Breast epithelium (tissue), 3 donors: ENCODE measurements at regions not wholly inside any gene's neighbourhood (a gene's known extent, or its start where the extent isn't known, plus 50 kb on each side); places are given as distances from the start of the nearest gene placed in this dataset.

Experiments
- POLR2A ChIP-seq: fragments of 450-650 bp; IDR thresholded peaks from one replicate; pipeline ENCODE4 v1.6.1; 2016; ENCODE audit warnings: antibody characterized with exemption, mild to moderate bottlenecking, moderate library complexity
- POLR2AphosphoS5 ChIP-seq, 3 donors: sonication (generic); formaldehyde crosslinking; IDR thresholded peaks; one replicate each; pipeline ENCODE4 v1.6.1; 2017; ENCODE audit warnings: antibody characterized with exemption in 3 of 3
- TF ChIP-seq, protein P1 (sequence below), 3 donors: fragments of 450-650 bp; IDR thresholded peaks; one replicate each; pipeline ENCODE4 v1.5.1; 2016 to 2017; ENCODE audit warnings: antibody characterized with exemption in 3 of 3, mild to moderate bottlenecking in 3 of 3, moderate library complexity in 3 of 3

DNA sequence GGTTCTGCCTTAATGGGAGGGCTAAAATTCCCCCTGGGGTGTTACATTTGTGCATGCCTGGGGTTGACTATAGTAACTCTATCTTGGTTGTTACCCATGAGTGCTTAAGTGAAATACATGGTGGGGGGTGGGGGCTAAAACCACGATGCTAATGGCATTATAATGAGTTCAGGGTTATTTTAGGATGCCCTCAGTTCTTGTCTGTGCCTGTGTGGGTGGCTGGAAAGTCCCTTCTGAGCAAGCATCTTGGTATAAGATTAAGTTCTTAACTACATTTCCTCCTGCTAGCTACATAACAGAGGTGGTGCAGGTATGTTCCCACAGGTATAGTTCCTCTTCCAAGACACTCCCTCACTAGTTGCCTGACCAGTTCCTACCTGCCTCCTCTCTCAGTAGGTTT is 822.3 kb downstream of the LRFN5 start:
- TF ChIP-seq, protein P1, sequence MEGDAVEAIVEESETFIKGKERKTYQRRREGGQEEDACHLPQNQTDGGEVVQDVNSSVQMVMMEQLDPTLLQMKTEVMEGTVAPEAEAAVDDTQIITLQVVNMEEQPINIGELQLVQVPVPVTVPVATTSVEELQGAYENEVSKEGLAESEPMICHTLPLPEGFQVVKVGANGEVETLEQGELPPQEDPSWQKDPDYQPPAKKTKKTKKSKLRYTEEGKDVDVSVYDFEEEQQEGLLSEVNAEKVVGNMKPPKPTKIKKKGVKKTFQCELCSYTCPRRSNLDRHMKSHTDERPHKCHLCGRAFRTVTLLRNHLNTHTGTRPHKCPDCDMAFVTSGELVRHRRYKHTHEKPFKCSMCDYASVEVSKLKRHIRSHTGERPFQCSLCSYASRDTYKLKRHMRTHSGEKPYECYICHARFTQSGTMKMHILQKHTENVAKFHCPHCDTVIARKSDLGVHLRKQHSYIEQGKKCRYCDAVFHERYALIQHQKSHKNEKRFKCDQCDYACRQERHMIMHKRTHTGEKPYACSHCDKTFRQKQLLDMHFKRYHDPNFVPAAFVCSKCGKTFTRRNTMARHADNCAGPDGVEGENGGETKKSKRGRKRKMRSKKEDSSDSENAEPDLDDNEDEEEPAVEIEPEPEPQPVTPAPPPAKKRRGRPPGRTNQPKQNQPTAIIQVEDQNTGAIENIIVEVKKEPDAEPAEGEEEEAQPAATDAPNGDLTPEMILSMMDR (IDR thresholded peaks at IDR 0.05) = no peak
- TF ChIP-seq POLR2A = no peak
- TF ChIP-seq POLR2AphosphoS5 (IDR thresholded peaks at IDR 0.05) = no peak
